NCI-H1105 (cell line): ENCODE measurements at regions not wholly inside any gene's neighbourhood (a gene's known extent, or its start where the extent isn't known, plus 50 kb on each side); places are given as distances from the start of the nearest gene placed in this dataset.

ENCODE experiments used
- DNase-seq: peaks from one replicate; lab custom pipeline; 2025; lab: John Stamatoyannopoulos, UW

- no peak for DNase-seq
These were observed 106.1 kb upstream of the RUNX3 start for GRCh38 chr1:25036117-25036546.

- no peak for DNase-seq
These were observed 105.5 kb upstream of the RUNX3 start for GRCh38 chr1:25035523-25036116.

GRCh38 chr1:25034736-25035522 is 104.9 kb upstream of the RUNX3 start:
- no peak for DNase-seq

- DNase-seq, result no peak
These were observed 104.0 kb upstream of the RUNX3 start for GRCh38 chr1:25033828-25034705.

- no peak for DNase-seq
These were observed 103.2 kb upstream of the RUNX3 start for GRCh38 chr1:25033030-25033827.

GRCh38 chr1:25031966-25032667 is 102.0 kb upstream of the RUNX3 start:
- peak; percentile 60 for DNase-seq

GRCh38 chr1:25031601-25031965 is 101.5 kb upstream of the RUNX3 start:
- DNase-seq, result no peak

GRCh38 chr1:25030674-25031589 is 100.9 kb upstream of the RUNX3 start:
- DNase-seq, result no peak

- DNase-seq, result no peak
These were observed 99.9 kb upstream of the RUNX3 start for GRCh38 chr1:25030012-25030411.

- DNase-seq, result no peak
These were observed 99.0 kb upstream of the RUNX3 start for GRCh38 chr1:25028907-25029599.

GRCh38 chr1:25028587-25028906 is 98.5 kb upstream of the RUNX3 start:
- no peak for DNase-seq

- DNase-seq, result no peak
These were observed 97.9 kb upstream of the RUNX3 start for GRCh38 chr1:25027822-25028586.

- DNase-seq, result no peak
These were observed 96.8 kb upstream of the RUNX3 start for GRCh38 chr1:25026730-25027450.

- no peak for DNase-seq
These were observed 96.2 kb upstream of the RUNX3 start for GRCh38 chr1:25026304-25026703.

GRCh38 chr1:25024615-25025350 is 94.7 kb upstream of the RUNX3 start:
- DNase-seq, result no peak

- DNase-seq, result no peak
These were observed 93.8 kb upstream of the RUNX3 start for GRCh38 chr1:25023826-25024225.

- no peak for DNase-seq
These were observed 93.1 kb upstream of the RUNX3 start for GRCh38 chr1:25023190-25023578.
